ENCODE measurements at regions not wholly inside any gene's neighbourhood (a gene's known extent, or its start where the extent isn't known, plus 50 kb on each side); places are given as distances from the start of the nearest gene placed in this dataset.

DNA sequence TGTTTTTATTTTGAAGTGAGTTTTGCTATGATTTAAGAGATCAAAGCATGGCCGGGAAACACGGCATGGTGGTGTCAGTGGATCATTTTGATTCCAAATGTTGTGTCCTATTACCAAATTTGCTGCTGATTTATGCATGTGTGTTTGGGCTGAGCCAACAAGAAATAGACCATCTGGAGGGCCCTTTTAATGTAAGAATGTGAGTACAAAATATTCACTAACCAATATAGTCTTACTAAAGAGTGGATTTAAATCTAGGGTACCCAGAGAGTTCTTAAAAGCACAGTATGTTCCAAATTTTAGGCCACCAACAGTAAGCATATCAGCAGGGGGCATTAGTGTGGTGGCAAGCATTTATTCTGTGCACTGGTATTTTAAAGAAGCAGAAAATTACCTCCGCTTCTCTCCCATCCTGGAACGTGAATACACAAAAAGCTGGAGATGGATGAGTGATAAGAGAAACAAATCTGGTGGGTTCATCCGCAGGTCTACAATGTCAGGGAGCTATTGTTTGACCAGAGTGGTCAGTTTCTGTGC, 444.4 kb upstream of the IGFBP7 start:
- no peak for DNase-seq

DNA sequence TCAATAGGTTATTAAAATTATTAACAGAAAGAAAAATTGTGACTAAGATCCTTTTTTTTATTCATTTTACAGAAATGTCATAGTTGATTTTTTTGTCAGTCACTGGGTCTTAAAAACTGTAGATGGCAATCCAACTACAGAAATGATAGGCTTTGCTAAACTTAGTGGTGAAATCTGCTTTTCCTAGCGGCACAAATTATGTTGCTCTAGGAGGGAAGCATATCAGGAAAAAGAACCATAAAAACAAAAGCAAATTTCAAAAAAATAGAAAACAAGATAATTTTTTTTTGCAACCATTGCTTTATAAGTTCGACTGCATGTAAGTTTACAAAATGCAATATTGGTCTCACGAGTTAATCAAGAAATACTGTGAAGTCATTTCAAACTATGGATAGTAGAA, 443.5 kb upstream of the IGFBP7 start:
- no peak for DNase-seq

DNA sequence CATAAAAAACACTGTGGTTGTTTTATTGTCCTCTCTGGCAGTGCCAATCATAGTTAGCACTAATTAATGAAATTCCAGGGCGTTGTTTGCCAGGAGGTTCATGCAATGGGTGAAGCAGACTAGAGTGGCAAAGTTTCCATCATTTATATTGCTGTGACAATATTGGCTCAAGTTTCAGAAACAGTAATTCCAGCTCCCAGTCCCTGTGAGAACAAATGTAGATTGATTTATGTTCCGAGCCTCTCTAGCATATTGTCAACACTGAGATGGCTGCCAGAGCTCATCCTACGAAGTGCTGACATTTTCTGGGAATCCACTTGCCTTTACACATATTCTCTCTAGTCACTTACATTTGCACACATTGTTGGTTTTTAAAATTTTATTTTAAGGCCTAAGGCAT, 440.0 kb upstream of the IGFBP7 start:
- DNase-seq, result peak; percentile 52

DNA sequence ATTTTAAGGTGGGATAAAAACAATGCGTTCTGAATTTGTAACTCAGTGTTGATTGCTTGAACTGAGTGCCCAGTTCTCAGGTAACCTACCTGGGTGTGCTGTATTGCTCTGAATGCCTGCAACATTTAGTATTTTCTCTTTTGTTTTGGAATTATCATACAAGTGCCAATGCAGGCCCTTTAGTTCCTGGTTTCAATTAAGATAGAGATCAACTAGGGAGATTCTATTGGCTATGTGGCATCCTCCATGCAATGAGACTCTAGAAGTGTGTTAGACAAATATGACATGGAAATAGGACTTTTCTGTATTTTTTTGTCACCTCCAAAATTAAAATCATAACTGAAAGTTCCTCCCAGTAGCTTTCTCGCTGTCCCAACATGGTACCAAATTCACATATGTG, 438.7 kb upstream of the IGFBP7 start:
- DNase-seq, result no peak

DNA sequence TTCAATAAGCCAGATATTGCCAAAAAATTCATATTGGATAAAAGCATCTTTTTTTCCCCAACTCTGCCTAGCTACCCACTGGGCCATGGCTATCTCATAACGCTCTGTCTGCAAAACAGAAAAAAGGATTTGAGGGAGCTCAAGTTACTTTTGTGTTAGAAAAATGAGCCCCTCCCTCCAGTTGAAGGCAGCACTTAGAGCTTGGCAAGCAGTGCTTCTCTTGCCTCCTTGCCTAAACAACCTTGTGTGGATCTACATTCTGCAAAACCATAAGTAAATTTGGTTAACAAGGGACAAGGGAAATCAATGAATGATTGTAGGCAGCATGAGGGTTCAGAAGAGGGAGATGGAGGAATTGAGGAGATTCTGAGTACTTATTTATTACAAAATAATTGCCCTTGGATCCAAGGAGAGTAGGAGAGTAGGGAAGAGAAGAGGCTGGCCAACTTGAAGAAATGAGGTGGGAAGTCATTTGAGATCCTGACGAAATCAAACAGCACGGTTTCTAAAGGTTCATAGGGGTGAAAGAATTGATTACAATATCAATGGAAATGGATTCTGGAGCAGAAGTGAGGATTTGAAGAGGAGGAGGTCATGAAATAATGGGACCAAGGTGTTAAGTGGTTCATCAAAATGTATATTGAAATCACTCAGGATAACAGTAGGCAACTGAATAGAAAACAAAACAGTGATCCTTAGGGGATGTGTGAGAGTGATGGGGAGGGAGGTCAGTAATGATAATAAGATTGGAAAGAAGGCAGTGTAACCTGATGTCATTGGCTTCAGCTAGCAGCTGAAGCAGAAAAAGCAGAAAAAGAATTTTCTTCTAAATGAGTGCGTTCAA, 434.8 kb upstream of the IGFBP7 start:
- no peak for DNase-seq

DNA sequence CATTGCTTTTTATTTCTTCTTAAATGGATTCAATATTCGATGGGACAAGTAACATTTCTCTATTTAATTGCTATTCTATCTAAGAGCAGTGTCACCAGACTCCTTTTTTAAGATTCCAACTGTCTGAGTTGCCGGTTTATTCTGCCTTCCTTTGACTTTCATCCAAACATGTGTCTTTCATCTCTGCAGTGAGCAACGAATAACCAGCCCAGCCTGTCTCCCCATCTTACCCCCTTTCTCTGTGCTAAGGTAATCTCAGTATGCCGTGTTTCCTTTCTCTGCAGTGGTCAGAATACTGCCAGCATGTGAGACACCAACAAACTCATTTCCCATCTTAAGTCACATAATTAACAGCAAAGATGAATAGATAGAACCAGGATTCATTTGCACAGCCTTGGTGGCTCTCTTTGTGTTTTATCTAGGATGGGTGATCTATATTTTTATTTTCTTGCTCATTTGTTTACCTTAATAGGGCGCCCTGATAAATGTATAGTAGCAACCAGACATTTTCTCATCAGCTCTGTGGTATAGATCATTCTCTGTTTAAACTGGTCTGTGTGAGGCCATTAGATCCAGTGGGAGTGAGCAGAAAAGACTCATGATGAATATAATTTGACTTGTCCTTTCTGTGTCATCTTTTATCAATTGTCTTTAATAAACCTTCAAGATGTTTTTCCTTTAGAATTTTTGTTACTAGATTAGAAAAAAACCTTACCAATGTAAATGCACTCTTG, 394.8 kb upstream of the IGFBP7 start:
- peak; percentile 61 for DNase-seq

DNA sequence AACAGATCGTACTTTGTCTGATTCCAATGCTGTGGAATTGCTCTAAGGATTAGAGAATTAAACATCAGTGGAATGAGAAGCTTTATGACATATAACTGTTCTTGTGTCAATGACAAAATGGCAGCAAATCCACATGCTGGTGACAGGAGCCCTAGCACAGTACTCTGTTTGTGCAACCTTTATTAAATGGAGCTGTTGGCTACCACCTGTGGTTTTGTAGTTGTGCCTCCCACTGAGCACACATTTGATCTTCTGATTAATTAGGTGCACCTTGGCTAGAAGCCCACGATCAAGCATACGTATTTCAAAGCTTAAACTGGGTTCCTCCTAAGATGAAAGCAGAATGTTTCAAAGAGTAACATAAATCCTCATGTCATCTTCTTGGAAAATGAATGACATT, 394.0 kb upstream of the IGFBP7 start:
- peak; percentile 95 for DNase-seq

DNA sequence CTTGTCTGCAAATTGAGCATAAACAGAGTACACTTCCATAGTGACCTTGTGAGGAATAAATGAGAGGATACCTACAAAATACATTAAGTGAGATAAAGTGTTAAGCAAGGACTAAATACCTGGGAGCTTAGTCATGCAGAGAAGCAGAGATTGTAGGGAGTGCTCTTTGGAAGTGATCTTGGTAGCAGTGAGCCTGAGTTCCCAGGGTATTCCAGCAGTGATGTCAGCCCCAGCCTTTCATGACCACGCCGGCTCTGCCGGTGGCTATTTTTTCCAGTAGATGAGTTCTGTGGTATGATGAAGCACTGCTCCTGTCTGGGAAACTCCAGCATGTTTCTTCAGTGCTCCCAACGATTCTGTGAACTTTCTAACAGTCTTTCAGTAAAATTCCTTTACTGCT, 391.5 kb upstream of the IGFBP7 start:
- no peak for DNase-seq

DNA sequence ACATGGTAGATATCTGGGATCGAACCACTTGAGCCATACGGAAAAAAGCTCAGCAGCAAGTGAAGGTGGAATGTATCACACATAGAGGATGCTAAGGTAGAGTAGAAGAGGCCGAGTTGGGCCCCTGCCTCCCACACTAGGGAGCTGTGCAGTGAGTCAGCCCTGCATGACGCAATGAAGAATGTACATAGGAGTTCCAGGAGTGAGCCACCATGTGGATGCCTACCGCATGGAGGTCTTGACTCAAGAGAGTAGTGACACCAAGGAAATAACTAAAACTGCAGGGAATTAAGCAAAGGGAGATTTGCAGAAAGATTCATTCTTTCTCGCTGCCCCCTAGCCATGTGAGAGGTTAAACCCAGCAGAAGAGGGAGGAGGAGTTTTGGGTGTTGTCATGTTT, 389.6 kb upstream of the IGFBP7 start:
- no peak for DNase-seq

DNA sequence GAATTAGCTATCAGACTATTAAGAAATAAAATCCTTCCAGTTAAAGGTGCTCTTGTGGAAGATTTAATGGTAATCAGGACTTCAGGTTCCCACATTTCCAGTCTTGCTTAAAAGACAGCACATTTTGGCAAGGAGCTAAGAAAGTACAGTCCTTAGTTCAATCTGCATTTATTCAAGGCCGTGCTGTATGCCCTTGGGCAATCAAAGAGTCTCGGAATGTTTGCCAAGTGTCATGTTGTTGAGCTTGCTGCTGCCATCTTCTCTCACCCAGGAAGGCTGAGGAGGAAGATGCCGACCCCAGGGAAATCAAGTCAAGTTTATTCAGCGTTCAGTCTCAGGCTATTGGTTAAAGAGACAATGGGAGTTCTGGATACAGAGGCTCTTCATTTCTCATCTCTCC, 388.1 kb upstream of the IGFBP7 start:
- no peak for DNase-seq

DNA sequence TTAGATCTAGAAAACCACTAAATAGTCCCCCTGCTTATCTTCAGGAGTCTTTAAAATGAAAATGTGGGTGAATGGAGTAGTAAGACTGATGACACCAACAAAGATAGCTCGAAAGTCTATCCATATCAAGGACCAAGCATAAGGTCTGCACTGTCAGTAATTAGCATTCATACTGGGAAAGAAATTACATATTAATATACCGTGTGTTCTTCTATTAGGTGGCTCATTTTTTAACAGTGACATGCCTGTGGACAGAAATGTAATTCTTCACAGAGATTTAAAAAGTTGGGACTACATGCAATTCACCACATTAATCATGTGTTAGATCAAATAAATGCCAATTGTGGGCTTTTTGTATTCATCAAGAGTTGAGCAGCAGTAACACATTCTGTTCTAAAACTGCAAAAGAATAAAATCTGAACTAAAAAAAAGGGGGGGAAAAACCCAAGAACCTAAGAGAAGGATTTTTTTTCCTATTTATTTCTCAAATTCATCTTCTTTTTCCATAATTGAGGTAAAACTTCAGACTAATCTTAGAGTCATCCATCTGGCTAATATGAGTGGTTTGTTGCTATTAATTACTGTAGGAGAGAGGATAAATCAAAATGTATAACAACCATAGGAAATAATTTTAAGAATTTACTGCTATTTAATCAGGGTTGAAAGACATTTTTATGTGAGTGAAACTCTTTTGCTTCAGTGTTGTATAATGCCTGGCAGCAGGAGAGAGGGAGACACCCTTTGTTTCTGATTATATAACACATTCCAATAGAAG, 386.7 kb upstream of the IGFBP7 start:
- no peak for DNase-seq

DNA sequence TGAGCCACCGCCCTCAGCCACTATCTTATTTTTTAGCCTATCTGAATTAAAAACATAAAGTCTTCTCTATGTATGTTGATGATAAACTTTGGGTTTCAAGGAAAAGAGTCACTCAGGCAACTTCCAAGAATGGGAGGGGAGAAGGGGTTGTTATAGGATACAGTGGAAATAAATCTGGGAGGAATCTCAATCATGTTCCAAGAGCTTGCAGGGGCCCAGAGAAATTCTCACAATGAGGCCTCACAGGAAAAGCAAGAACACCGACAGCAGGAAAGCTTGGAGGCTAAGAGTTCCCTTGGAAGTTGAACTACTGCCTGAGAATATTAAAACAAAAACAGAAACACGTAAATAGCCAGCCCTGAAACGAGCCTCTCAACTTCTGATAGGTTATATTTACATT, 384.6 kb upstream of the IGFBP7 start:
- DNase-seq, result no peak

DNA sequence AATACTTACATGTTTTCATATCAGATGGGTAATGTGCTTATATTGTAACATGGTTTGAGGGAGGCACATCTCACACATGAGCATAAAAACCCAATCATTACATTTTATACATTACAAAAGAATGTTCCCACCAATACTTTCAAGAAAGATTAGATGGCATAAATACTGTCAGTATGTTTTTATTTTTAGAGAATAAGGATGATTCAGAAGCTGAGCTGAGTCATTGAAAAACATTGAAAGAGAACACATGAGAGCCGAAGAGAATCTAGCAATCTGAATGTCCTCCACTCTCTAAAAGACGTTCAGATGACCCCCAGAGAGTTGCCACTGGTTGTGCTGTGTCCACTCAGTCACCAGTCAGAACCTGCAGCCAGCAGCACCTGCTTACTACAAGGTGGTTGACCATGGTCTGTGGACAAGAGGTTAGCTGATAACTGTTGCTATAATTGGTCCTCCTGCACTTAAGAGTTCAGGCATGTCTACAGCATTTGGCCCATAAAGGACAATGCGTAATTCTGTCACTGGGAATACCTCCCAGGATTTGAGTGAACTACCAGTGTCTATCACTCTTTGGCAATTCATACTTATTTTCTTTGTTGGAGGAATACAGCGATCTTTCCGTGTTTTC, 382.2 kb upstream of the IGFBP7 start:
- no peak for DNase-seq

DNA sequence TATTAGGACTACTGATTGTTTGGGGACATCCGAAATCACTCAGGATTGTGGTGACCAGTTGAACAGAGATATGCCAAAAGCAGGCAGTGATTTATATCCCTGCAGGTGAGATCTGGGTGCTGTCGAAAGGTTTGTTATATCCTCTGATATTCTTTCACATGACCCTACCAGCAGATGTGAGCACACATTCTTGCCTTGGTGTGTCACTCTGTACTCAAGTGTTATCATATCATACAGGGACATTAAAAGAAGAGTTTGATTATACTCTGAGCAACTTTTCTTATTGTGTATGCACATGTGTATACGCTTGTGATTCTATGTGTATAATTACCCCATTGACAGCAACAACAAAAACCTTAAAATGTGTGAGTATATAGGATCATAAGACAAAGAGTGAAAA, 381.2 kb upstream of the IGFBP7 start:
- DNase-seq, result no peak

DNA sequence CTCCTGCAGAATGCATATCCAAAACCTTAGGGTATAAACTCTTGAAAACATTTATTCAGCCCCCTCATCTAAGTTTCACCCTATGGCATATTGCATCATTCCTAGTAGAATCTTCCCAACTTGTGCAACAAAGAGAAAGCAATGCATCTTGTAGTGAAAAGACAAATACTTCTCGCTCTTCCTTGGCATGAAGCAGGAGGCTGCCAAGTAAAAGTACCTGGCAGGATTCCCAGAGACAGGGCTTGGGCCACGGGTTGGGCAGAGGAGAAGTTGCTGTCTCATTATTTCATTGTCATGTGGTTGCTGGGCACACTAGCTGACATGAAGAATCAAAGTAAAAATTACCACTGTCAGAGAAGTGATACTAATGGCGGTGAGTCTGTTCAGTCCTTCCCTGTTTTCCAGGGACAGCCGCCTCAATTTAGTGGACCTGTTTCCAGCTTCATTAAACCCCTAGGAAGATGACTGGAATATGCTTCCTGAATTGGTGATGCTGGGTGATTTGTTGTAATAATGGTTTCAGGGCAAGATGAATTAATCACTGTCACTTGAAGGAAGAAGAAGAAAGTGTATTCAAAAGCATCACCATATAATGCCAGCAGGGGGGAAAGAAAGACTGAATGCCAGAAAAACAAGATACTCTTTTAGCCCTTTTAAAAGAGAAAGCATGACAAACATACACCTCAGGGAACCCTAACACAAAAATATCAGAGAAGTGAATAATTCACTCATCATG, 380.5 kb upstream of the IGFBP7 start:
- no peak for DNase-seq

DNA sequence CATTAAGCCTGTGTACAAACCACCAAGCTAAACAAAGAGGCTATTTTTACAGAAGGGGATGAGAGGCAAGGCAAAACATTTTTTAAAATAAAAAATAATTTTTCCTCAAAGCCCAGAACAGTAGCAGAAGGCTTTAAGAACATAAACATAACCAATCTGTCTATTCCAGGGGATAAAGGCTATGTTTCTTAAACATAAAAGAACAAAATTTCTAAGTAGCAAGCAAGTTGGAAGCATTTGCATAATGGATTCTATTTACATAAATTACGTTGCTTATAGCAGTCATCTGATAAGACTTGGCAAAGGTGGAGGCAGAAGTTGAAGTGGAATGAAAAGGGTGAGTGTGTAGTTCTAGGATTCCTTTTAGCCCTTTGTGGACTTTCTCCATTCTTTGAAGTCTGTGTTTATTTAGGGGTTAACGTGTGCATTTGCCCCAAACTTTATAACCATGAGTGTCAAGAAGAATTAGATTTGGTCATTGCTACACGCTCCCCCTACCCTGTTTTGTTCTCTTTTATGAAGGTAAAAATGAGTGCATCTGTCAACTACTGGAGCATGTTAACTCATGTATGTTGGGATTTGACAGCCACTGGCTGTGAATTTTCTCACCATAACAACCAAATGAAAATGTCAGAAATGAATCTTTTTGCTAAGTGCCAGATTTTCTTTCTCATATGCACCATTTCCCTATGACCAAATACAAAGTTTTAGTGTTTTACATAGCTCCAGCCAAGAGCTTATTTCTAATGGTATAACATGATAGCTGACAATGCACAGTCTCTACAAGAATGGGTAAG, 378.4 kb upstream of the IGFBP7 start:
- no peak for DNase-seq

DNA sequence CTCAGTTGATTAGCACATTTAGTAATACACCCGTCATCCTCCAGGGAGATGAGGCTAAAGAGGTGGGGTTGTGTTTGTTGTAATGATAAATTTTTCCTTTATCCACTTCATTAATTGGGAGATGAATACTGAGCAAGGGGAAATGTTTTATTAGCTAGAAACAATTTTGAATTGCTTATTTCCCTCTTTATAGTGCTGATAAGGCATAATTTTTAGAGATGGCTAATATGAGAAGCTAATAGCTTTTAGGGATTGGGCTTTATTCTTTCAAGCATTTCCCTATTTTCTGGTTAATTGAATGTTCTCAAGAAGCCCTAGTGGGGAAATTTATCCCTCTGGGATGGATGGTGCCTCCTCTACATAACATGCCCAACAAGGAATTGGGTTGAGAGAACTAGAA, 365.2 kb upstream of the IGFBP7 start:
- no peak for DNase-seq

DNA sequence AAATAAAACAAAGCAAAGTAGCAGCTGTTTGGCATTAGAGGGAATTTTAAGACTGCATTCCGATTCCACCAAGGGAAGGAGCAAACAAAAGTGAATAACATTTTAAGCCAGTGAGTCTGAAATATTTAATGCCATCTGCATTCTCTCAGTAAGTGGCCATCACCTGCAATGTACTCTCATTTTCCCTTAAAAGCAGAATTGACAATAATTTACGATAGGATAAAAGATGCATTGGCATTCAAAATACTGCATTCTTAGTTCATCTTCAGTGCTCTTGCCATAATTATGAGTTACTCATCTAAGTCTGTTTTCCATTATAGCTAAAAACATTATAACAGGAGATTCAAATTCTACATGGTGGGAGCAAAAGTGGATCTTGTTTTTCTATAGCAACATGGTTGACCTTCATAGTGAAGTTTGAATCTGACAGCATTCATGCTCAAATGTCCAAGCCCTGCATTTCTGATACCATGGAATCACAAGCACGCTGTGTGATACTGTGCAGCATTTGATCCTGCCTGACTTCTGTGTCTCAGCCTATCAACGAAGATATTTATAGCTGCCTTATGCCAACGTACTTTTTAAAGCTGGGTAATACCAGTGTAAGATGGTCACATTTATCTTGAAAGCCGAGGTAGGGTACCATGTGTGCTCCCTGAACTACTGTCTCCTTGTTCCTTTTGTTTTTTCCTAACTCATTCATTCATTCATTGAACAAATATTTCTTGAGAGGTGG, 355.3 kb upstream of the IGFBP7 start:
- no peak for DNase-seq

DNA sequence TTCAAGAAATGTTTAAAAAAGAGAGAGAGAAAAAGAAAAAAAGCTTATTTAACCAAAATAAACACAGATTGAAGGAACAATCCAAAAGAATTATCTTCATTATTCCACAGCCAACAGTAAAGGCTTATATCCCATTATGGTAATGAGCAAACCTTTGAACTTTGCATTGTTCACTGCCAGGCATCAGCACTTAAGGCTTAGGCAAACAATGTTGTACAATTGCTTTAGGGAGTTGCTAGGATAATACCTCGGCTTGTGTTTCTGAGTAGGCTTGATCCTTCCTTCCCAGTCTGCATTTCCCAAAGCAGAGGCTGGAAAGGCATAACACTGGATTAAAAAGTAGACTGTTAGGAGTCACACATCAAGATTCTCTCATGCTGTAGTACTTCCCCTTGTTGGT, 352.7 kb upstream of the IGFBP7 start:
- DNase-seq, result peak; percentile 71

DNA sequence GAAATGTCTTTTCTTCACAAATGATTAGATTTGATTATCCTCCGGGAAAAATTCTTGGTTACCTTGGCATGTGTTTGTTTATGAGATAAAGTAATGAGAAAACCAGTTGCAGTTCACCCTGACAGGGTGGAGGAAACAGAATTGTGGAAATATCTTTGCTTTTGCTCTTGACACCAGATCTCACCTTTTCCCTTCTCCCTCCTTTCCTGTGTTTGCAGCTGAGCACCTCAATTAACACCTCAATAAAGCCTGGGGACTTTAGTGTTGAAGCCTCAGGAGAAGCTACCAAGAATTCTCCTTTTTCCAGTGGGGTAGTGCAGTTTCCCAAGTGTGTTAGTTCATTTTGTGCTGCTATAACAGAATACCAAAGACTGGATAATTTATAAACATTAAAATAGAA, 350.8 kb upstream of the IGFBP7 start:
- DNase-seq, result no peak

DNA sequence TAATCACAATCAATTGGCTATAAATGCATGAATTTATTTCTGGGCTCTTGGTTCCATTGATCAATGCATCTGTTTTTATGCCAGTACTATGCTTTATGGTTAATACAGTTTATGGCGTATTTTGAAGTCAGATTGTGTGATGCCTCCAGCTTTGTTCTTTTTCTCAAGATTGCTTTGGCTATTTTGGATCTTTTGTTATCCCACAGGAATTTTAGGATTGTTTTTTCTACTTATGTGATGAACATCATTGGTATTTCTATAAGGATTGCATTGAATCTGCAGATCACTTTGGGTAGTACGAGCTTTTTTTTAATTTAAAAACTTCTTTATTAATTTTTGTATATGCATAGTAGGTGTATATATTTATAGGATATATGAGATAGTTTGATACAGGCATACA, 338.7 kb upstream of the IGFBP7 start:
- no peak for DNase-seq

All from NCI-H1092 treated with DMSO at 0.1 percent for 48 hours (cell line).